Femur (tissue), 1 donor: ENCODE measurements at regions not wholly inside any gene's neighbourhood (a gene's known extent, or its start where the extent isn't known, plus 50 kb on each side); places are given as distances from the start of the nearest gene placed in this dataset.

Experiments
- DNase-seq: peaks from one replicate; pipeline ENCODE4 v3.0.0-alpha.2; 2017

GRCh38 chr6:14619419-14619781 is 501.8 kb downstream of the CD83 start:
- DNase-seq = no peak

GRCh38 chr6:14620522-14620921 is 502.9 kb downstream of the CD83 start:
- no peak for DNase-seq

- no peak for DNase-seq
These were observed 503.9 kb downstream of the CD83 start for GRCh38 chr6:14621518-14621917.

- no peak for DNase-seq
These were observed 504.5 kb downstream of the CD83 start for GRCh38 chr6:14622085-14622484.

DNA sequence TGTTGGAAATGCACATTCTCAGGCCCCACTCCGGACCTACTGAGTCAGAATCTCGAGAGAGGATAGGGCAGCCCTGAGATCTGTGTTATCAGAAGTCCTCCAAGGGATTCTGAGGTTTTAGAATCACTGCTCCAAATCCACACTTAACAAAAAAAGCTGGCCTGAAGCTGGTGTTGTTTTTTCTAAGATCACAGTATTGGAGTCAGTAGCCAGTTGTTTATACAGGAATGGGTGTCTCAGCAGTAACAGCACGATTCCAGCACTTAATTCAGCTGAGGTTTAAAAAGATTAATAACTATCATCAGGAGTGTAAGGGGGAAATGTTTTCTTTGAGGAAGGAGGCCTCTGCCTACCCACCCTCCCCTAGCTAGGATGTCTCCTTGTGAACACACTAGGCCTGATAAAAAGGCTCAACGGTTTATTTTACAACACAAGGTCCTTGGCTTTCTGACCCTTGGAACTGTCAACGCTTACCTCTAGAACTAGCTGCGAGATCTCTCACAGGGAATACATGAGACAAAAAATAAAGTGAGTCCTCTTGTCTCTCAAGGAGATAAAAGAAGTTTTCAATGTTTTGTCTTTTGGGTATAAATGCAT is 505.4 kb downstream of the CD83 start:
- DNase-seq = no peak

DNA sequence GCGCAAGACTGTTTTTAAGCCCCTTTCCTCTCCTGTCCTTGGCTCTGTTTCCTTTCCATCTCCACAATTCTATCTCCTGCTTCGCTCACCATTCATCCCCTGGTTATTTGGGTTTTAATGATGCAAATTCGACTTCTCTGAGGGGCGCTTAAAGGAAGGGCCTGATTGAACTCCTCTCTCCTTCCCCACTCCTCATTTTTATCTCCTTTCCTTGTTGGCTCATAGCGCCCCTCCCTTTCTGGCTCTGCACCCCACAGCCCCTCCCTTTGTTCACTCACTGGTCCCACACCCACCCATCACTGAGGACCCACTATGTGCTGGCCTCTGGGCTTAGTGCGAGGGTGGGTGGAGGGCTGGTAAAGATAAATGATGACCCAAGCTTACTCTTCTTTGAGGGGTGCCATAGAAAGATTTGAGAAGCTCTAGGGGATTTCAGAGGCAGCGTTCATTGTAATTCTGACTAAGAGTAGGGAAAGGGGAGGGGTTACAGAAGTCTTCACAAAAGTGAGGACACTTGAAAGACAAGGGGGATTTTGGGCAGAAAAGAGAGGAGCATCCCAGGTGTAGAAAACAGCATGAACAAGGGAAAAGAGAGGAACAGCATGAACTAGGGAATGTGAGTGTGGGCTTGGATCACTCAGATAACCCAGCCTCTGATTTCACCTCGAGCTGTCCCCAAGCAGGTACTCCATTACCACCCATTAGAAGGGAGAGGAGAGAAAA is 507.8 kb downstream of the CD83 start:
- DNase-seq = no peak

- no peak for DNase-seq
These were observed 509.0 kb downstream of the CD83 start for GRCh38 chr6:14626556-14626955.

DNA sequence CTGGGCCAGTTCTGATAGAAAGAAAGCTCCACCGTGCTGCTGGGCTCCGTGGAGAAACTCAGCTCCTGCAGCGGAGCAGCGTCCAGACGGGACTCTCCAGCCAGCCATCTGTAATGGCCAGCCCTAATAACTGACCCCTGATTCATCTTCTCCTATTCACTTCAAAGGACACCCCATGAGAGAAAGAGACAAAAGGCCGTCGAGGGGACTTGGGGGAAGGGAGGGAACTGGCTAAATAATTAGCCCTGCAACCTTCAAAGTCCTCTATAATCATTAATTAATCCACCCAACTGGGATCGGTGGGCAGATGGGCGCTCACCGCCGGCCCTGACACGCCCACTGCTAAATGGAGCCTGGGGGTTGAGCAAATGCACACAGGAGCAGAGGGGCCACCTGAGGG is 512.4 kb downstream of the CD83 start:
- no peak for DNase-seq

DNA sequence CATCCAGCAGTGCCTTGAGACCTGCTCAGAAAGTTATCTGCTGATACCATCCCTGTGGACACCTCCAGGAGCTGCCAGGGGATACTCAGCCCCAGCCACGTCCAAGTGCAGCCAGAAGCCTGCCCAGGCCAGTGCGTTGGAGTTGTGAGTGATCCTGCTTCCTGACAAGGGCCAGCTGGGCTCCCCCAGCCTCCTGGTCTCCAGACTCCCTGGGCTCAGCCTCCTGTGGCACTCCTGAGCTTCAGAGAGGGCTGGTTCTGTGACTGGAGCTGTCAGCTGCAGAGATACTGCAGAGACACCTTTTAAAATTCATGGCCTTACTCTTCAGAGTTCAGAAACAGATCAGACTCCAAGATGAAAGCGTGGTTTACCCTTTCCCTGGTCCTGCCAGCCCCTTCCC is 515.9 kb downstream of the CD83 start:
- DNase-seq = no peak

DNA sequence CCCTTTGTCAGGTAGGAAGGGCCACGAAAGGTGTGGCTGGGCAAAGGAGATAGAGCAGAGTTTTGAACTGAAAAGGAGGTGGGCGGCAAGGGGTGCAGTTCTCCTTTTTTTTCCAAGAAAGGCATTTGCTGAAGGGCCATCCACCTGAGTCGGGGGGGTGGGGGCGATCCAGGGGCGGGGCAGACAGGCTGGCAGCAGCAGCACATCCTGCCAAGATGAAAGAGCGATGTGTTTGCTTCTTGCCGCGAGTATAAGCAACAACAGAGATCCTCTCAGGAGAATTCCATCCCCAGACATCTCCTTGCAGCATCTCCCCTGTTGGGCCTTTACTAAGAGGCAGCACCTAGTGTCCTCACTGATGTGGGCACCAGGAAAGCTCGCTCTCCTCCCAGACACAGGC is 516.5 kb downstream of the CD83 start:
- DNase-seq = no peak

- no peak for DNase-seq
These were observed 517.6 kb downstream of the CD83 start for GRCh38 chr6:14635195-14635594.

DNA sequence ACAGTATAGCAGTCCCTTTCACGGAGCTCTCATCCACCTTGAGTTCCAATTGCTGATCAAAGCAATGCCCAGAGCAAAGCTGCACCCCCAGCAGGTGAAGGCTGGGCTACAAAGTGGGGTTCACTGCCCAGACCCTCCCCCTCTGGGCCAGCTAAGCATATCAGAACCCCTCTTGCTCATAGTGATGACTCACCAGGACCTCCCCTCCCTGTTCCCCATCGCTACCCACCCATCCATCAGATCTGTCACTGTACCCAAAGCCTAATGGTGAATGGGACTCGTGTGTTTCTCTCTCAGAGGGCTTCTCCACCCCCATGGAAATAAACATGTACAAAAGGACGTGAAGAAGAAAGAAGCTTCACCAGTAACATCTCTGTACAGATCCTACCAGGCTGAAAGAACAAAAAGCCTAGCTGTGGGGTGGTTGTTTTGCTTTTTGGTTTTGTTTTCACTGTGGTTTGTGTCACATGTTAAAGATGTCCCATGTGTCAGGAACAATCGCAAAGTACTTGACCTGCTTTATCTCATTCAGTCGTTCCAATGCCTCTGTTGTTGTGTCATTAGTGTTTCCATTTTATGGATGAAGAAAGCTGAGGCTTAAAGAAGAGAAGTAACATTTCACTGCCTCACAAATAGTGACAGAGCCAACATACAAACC is 518.5 kb downstream of the CD83 start:
- no peak for DNase-seq

GRCh38 chr6:14638435-14638905 is 520.9 kb downstream of the CD83 start:
- no peak for DNase-seq

DNA sequence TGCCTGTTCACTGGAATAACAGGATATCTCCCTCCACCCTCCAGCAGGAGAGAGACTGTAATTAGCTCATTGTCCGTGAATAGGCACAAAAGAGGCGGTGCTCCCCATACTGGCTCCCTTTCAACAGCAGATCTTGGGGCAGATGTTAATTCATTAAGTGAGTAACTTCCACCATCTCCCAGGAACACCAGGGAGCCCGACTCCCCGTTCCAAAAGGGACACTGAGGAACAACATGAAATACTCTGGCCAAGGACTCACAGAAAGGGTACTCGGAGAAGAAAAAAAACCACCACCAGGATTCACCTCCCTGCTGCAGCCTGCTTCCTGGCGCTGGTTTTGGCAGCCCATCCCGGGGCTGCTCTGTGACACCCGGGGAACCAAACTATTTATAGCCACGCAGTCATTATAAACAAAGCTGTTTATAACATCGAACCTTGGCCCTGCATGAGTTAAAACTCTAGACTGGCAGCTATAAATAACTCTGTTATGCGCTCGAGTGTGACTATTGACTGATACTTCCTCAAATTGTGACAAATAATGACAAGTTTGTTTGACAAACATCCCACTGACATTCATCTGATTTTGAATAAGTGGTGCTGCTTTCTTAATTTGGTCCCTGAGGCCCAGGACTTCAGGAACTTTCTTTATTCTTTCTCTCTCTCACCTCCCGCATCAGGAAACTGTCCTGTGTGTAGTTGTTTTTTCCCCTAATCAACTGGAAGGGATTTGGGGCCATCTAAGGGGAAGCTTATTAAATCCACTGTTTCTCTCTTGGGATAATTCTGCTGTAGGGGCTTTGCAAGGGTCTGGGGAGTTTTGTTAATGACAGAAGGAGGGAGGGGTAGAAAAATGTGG is 521.6 kb downstream of the CD83 start:
- peak; percentile 46 for DNase-seq

DNA sequence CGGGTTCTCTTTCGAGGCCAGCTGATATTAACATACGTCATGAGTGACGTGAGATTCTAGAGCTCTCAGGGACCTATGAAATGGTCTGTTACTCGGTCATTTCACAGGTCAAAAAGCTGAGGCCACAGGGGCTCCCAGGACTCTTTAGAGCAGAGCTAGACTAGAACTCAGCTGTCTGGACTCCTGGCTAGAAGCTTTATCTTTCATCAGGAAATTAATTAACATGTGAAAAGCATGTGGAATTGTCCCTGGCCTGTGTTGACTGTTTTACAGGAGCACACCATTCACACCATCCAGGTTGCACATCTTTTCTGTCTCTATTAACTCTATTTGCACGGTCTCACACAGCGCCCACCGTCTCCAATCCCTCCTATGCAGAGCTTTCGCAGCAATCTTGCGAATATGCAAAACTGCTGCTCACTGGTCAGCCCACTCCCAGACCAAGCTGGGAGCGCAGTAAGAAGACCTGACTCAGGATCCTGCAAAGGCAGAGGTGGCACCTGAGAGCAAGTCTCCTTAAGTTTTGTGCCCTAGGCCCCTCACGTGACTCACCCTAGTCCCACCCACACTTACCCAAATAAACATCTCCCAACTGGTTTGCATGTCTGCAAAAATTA is 522.5 kb downstream of the CD83 start:
- no peak for DNase-seq

DNA sequence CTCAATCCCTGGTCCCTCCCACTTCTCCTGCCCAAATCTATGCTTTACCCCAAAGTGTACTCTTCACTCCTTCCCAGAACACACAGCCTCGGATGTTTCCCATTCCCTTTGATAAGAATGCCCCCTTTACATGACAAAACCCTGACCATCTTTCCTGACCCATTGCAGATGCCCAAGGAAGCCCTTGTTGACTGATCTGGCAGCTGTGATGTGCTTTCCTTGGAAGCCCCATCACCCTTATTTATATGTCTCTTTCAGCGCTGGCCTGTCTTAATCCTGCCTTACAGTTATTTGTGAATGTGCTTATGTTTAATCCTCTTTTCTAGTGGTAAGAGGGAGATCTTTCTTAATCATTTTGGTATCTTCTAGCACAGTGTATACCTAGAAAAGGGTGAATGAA is 523.1 kb downstream of the CD83 start:
- DNase-seq = no peak

DNA sequence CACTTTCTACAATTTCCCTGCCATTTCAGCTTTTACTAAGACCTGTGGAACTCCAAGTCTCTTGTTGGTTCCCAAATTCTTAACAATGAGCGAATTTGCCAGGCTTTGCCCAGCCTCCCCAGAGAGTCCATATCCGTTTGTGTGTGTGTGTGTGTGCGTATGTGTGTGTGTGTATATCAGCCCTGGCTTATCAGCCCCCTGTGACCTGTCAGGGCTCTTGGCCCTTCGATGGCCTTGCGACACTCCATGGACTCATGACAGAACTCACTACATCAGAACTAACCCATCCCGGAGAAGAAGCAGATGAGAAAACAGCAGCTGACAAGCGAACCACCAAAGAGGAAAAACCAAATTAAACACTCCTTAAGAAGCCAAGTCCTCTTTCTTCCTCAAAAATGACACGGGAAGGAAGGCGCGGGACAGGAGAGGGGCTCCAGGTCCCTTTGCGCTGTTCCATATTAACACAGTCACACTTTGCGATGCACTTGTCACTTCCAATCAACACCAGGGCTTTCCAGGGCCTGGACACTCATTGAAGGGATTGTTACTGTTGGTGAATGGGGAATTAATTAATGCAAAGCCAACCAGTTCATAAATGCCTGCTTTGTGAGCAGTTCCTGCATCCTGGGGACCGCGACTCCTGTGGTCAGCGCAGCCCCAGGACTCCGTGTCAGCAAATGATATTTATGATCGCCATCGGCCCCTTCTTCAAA is 524.0 kb downstream of the CD83 start:
- no peak for DNase-seq

DNA sequence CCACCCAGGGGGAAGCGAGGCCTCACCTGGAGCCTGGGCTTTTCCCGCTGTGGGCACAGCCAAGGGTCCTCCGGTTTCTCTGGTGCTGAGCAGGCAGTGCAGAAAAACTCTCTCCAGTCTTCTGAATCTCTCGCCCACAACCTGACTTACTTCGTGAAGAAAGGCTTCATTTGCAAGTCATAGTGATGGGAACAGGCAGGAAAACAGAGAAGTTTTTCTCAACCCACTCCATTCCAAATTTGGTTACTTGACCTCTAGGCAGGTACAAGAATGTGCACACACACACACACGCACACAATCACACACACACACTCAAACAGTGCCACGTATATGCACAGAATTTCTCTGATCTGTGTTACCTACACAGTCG is 524.5 kb downstream of the CD83 start:
- no peak for DNase-seq

- no peak for DNase-seq
These were observed 525.3 kb downstream of the CD83 start for GRCh38 chr6:14642842-14643241.

GRCh38 chr6:14644381-14644780 is 526.8 kb downstream of the CD83 start:
- DNase-seq = no peak

GRCh38 chr6:14645221-14645620 is 527.6 kb downstream of the CD83 start:
- no peak for DNase-seq

DNA sequence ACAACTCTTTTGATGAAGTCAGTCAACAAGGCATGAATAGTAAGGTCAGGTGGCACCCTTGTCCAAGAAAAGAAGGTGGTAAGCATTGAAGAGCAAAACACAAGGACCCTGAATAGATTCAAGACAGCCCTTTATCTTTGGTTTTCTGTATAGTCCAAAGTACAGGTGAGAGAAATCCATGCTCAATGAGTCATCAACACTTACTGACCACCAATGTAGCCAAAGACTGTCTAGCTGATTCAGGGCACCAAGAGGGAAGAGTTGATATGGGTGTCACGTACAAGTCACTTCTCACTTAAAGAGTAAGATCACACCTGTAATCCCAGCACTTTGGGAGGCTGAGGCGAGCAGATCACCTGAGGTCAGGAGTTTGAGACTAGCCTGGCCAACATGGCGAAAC is 528.3 kb downstream of the CD83 start:
- no peak for DNase-seq
